Natural killer cell (primary cell): ENCODE measurements at regions not wholly inside any gene's neighbourhood (a gene's known extent, or its start where the extent isn't known, plus 50 kb on each side); places are given as distances from the start of the nearest gene placed in this dataset.

Source experiments
- ATAC-seq, 3 donors: fragments of 150-1000 bp in 2 of 3; fragments of 200-7000 bp in 1 of 3; cut with Tn5 transposase; 1 replicate in 1 of 3; 2 replicates in 2 of 3; pipeline ENCODE4 v1.10.0; 2021; ENCODE audit warnings: mild to moderate bottlenecking in 2 of 3, moderate library complexity in 2 of 3
- DNase-seq, 2 donors: peaks; one replicate each; pipeline versions ENCODE4 v3.0.0 to v3.0.0-alpha.2; 2013 to 2021; ENCODE audit warnings: mixed read lengths in 1 of 2
- H3K27ac ChIP-seq: one replicate; pipeline ENCODE4 v1.5.1; 2013; ENCODE audit warnings: mild to moderate bottlenecking, low read length
- H3K27me3 ChIP-seq: one replicate; pipeline ENCODE4 v1.6.1; 2013; ENCODE audit warnings: low read length; ENCODE audit not compliant: control insufficient read depth, insufficient read depth
- H3K36me3 ChIP-seq: one replicate; pipeline ENCODE4 v1.6.1; 2013; ENCODE audit warnings: low read length; ENCODE audit not compliant: control insufficient read depth, insufficient read depth
- H3K4me1 ChIP-seq: one replicate; pipeline ENCODE4 v1.6.1; 2013; ENCODE audit warnings: low read length; ENCODE audit not compliant: control insufficient read depth, insufficient read depth
- H3K4me3 ChIP-seq: one replicate; pipeline ENCODE4 v1.5.1; 2013; ENCODE audit warnings: low read length
- H3K9me3 ChIP-seq: one replicate; pipeline ENCODE4 v1.6.1; 2013; ENCODE audit warnings: low read length; ENCODE audit not compliant: control insufficient read depth, insufficient read depth
- H3K27ac Mint-ChIP-seq, 2 donors: one replicate each; pipeline ENCODE4 v1.8.0; 2022; ENCODE audit warnings: mild to moderate bottlenecking in 2 of 2, mixed read lengths in 2 of 2, moderate library complexity in 1 of 2
- H3K27me3 Mint-ChIP-seq, 2 donors: one replicate each; pipeline ENCODE4 v1.8.0; 2022; ENCODE audit warnings: low read depth in 2 of 2, mixed read lengths in 2 of 2
- H3K36me3 Mint-ChIP-seq: one replicate; pipeline ENCODE4 v1.8.0; 2022; ENCODE audit warnings: mixed read lengths
- H3K4me1 Mint-ChIP-seq, 2 donors: one replicate each; pipeline ENCODE4 v1.8.0; 2022; ENCODE audit warnings: mixed read lengths in 2 of 2
- H3K4me3 Mint-ChIP-seq: one replicate; pipeline ENCODE4 v1.8.0; 2022; ENCODE audit warnings: mild to moderate bottlenecking, moderate library complexity, mixed read lengths
- H3K9me3 Mint-ChIP-seq, 2 donors: one replicate each; pipeline ENCODE4 v1.8.0; 2022; ENCODE audit warnings: mixed read lengths in 2 of 2
- CTCF ChIP-seq: fragments of 200-600 bp; IDR thresholded peaks from one replicate; pipeline ENCODE4 v1.8.0; 2022; ENCODE audit warnings: antibody characterized with exemption
- WGBS: methylation state at CpG from one replicate; pipeline ENCODE4 v1.1.7; 2013; ENCODE audit warnings: missing lambda C conversion rate; ENCODE audit not compliant: insufficient coverage; 5-methylcytosine and 5-hydroxymethylcytosine counted together
- intact Hi-C: fragments of 100-400 bp; cut with micrococcal nuclease; formaldehyde crosslinking; loops from one replicate; pipeline ENCODE4 v1.14.2; 2022

DNA sequence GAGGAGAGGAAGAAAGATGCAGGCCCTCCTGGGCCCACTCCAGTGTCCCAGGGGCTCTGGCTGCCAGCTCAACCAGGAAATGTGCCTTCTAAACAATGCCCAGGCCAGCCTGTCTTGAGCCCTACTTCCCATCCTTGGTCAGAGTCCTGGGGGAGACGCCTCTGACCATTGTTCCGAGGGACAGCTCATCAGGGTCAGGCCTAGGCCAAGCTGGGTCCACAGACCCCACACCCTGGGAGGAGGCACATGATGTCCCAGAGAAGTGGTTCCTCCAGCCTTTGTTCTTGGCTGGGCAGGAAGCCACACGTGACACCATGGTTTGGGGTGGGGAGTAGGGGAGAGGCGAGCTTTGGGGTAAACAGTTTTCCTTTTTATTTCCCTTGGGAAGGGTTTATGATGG lies 102.5 kb downstream of the EFNB1 start:
- H3K27me3 ChIP-seq = no peaks in the 10 kb centered on the region
- no peak overlapping the region for H3K27ac ChIP-seq
- Mint-ChIP-seq H3K27me3 (no peaks in the 10 kb centered on the region), H3K27ac (no peak overlapping the region), H3K4me3 (no peak overlapping the region), H3K4me1 (peaks cover 5 to 6% of the 10 kb centered on the region in 2 donors), H3K36me3 (no peaks in the 10 kb centered on the region), H3K9me3 (no peaks in the 10 kb centered on the region)
- H3K4me1 ChIP-seq = peaks cover 5% of the 10 kb centered on the region
- ATAC-seq (no peak), DNase-seq (no peak)
- no peaks in the 10 kb centered on the region for H3K36me3 ChIP-seq
- H3K9me3 ChIP-seq = no peaks in the 10 kb centered on the region
- no peak for TF ChIP-seq CTCF
- no peak overlapping the region for H3K4me3 ChIP-seq
- 45% methylated on average over 4 of the region's 4 CpGs for WGBS
- intact Hi-C loops = no loop called here

GRCh38 chrX:68930542-68931317 lies 101.9 kb downstream of the EFNB1 start:
- H3K27ac Mint-ChIP-seq = no peak overlapping the region
- H3K36me3 Mint-ChIP-seq = no peaks in the 10 kb centered on the region
- 69% methylated on average over 5 of the region's 5 CpGs for WGBS
- TF ChIP-seq CTCF = no peak
- no peaks in the 10 kb centered on the region for H3K9me3 ChIP-seq
- peaks cover 5% of the 10 kb centered on the region for H3K4me1 ChIP-seq
- ATAC-seq = no peak
- H3K27me3 Mint-ChIP-seq = no peaks in the 10 kb centered on the region
- H3K27me3 ChIP-seq = no peaks in the 10 kb centered on the region
- no peak overlapping the region for H3K4me3 ChIP-seq
- H3K36me3 ChIP-seq = no peaks in the 10 kb centered on the region
- H3K9me3 Mint-ChIP-seq = no peaks in the 10 kb centered on the region
- H3K4me1 Mint-ChIP-seq = peaks cover 5 to 6% of the 10 kb centered on the region in 2 donors
- no peak overlapping the region for H3K4me3 Mint-ChIP-seq
- no peak for DNase-seq
- no peak overlapping the region for H3K27ac ChIP-seq
- intact Hi-C loops = no loop called here

- H3K27me3 ChIP-seq = no peaks in the 10 kb centered on the region
- no peak overlapping the region for H3K27ac ChIP-seq
- peaks cover 5% of the 10 kb centered on the region for H3K4me1 ChIP-seq
- DNase-seq (no peak), ATAC-seq (no peak)
- H3K9me3 ChIP-seq = no peaks in the 10 kb centered on the region
- H3K36me3 ChIP-seq = no peaks in the 10 kb centered on the region
- no peak overlapping the region for H3K4me3 ChIP-seq
- Mint-ChIP-seq H3K36me3 (no peaks in the 10 kb centered on the region), H3K27me3 (no peaks in the 10 kb centered on the region), H3K4me3 (no peak overlapping the region), H3K27ac (no peak overlapping the region), H3K4me1 (no peaks in the 10 kb centered on the region), H3K9me3 (no peaks in the 10 kb centered on the region)
- 73% methylated on average over 8 of the region's 9 CpGs for WGBS
- intact Hi-C loops = no loop called here
- no peak for TF ChIP-seq CTCF
Observed at GRCh38 chrX:68929332-68930150, 100.7 kb downstream of the EFNB1 start.
